ENCODE measurements at regions not wholly inside any gene's neighbourhood (a gene's known extent, or its start where the extent isn't known, plus 50 kb on each side); places are given as distances from the start of the nearest gene placed in this dataset.

DNA sequence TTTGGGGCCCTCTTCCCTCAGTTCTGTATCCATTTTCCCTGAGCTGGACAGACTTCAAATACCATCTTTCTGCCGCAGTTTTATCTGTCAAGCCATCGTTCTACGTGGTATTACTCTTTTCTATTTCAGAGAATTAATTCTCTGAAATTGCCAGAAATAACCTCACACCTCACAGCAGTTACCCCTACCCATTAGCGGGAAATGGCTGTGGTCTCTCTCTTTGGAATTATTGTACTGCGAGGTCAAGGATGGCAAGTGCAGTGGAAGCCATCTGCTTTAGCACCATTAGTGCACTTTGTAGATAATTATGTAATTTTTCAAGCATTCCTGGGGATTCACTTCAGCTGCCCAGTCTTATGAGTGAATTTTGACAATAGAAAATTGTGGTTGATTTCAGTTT is 147.8 kb upstream of the CDH4 start:
- H3K27me3 ChIP-seq (ENCODE audit: insufficient read depth in 3 of 3, low read length in 2 of 3): peaks cover 0 to 4% (median 3%) of the 10 kb centered on the region in 3 donors
- no peak overlapping the region for H3K4me3 ChIP-seq
- DNase-seq: no peak
- TF ChIP-seq, protein P1, sequence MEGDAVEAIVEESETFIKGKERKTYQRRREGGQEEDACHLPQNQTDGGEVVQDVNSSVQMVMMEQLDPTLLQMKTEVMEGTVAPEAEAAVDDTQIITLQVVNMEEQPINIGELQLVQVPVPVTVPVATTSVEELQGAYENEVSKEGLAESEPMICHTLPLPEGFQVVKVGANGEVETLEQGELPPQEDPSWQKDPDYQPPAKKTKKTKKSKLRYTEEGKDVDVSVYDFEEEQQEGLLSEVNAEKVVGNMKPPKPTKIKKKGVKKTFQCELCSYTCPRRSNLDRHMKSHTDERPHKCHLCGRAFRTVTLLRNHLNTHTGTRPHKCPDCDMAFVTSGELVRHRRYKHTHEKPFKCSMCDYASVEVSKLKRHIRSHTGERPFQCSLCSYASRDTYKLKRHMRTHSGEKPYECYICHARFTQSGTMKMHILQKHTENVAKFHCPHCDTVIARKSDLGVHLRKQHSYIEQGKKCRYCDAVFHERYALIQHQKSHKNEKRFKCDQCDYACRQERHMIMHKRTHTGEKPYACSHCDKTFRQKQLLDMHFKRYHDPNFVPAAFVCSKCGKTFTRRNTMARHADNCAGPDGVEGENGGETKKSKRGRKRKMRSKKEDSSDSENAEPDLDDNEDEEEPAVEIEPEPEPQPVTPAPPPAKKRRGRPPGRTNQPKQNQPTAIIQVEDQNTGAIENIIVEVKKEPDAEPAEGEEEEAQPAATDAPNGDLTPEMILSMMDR (IDR thresholded peaks at IDR 0.05): no peak
- 50 to 64% (median 51%) methylated on average over 5 of the region's 5 CpGs for whole genome bisulfite sequencing, 3 donors
- no peaks in the 10 kb centered on the region for H3K36me3 ChIP-seq (ENCODE audit: insufficient read depth in 1 of 2, low read depth in 1 of 2)
- ATAC-seq: no peak
- intact Hi-C loops (cut with DNase I): no loop called here
- H3K4me1 ChIP-seq: no peaks in the 10 kb centered on the region
- no peak overlapping the region for H3K27ac ChIP-seq
- H3K9me3 ChIP-seq: no peaks in the 10 kb centered on the region

DNA sequence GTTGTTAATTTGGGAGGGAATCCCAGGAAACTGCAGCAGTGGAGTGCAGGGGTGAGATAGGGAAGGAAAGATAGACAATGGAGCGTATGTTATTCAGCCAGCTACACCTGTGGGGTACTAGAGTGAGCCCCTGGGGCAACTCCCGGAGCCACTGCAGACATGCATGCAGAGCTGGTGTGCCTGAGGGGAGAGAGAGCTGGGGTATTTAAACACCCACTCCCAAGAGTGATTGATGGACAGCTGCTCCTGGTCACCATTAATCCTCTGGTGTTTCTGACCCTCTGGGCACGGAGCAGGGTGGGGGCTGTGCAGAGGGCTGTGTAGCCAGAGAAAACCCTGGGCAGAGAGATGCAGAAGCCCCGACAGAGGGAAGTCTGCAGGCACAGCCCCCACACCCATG is 146.7 kb upstream of the CDH4 start:
- no peak overlapping the region for H3K27ac ChIP-seq
- 52 to 68% (median 61%) methylated on average over 4 of the region's 4 CpGs for WGBS, 3 donors
- no peak for DNase-seq
- ATAC-seq: no peak
- intact Hi-C loops (cut with DNase I): no loop called here
- H3K4me3 ChIP-seq: no peak overlapping the region
- H3K27me3 ChIP-seq (ENCODE audit: insufficient read depth in 3 of 3, low read length in 2 of 3): peaks cover 0 to 4% (median 3%) of the 10 kb centered on the region in 3 donors
- no peaks in the 10 kb centered on the region for H3K4me1 ChIP-seq
- H3K9me3 ChIP-seq: no peaks in the 10 kb centered on the region
- TF ChIP-seq, protein P1 (IDR thresholded peaks at IDR 0.05): no peak
- no peaks in the 10 kb centered on the region for H3K36me3 ChIP-seq (ENCODE audit: insufficient read depth in 1 of 2, low read depth in 1 of 2)

GRCh38 chr20:61106438-61106837 is 145.6 kb upstream of the CDH4 start:
- DNase-seq (no peak), ATAC-seq (no peak)
- intact Hi-C loops (cut with DNase I): no loop called here
- WGBS, 3 donors: 19 to 47% (median 28%) methylated on average over 4 to 5 of the region's 5 CpGs
- no peaks in the 10 kb centered on the region for H3K9me3 ChIP-seq
- TF ChIP-seq, protein P1 (IDR thresholded peaks at IDR 0.05): no peak
- no peak overlapping the region for H3K4me3 ChIP-seq
- H3K4me1 ChIP-seq: no peaks in the 10 kb centered on the region
- no peak overlapping the region for H3K27ac ChIP-seq
- peaks cover 0 to 4% (median 3%) of the 10 kb centered on the region in 3 donors for H3K27me3 ChIP-seq (ENCODE audit: insufficient read depth in 3 of 3, low read length in 2 of 3)
- H3K36me3 ChIP-seq (ENCODE audit: insufficient read depth in 1 of 2, low read depth in 1 of 2): no peaks in the 10 kb centered on the region

GRCh38 chr20:61109221-61109805 is 142.7 kb upstream of the CDH4 start:
- no peak for ATAC-seq

More at GRCh38 chr20:61109221-61109805, 142.7 kb upstream of the CDH4 start:
- TF ChIP-seq, protein P1 (IDR thresholded peaks at IDR 0.05): no peak
- Histone ChIP-seq H3K27me3 (ENCODE audit: insufficient read depth in 3 of 3, low read length in 2 of 3) (peaks cover 0 to 4% (median 0%) of the 10 kb centered on the region in 3 donors), H3K27ac (no peak overlapping the region), H3K4me3 (no peak overlapping the region), H3K4me1 (no peaks in the 10 kb centered on the region), H3K36me3 (ENCODE audit: insufficient read depth in 1 of 2, low read depth in 1 of 2) (no peaks in the 10 kb centered on the region), H3K9me3 (no peaks in the 10 kb centered on the region)
- WGBS, 3 donors: 83 to 91% (median 85%) methylated on average over 17 of the region's 17 CpGs
- DNase-seq: no peak
- intact Hi-C loops (cut with DNase I): no loop called here
